Endothelial cell of umbilical vein (primary cell): ENCODE measurements at regions not wholly inside any gene's neighbourhood (a gene's known extent, or its start where the extent isn't known, plus 50 kb on each side); places are given as distances from the start of the nearest gene placed in this dataset.

Source experiments
- BruUV-seq: library from RNA; stranded (reverse); fragments of 400-500 nt; replicated peaks from 2 replicates; lab custom pipeline; 2021; lab: Mats Ljungman, UMichigan
- CTCF ChIA-PET: fragments of 300-600, 350-600 bp; sonication (Branson Sonifier 250); formaldehyde crosslinking; loops from one replicate; lab custom pipeline; 2021; ENCODE audit warnings: antibody characterized with exemption, inconsistent platforms; lab: Charles Lee
- POLR2A ChIA-PET: fragments of 300-600, 350-600 bp; sonication (Branson Sonifier 250); formaldehyde crosslinking; loops from one replicate; lab custom pipeline; 2021; ENCODE audit warnings: antibody characterized with exemption, inconsistent platforms; lab: Charles Lee
- DNase-seq: peaks from one replicate; pipeline ENCODE4 v3.0.0-alpha.2; 2011; ENCODE audit warnings: low read depth, low spot score
- FAIRE-seq: peaks from 2 replicates; lab custom pipeline; 2011; peaks lifted over from hg19 to GRCh38; lab: Jason Lieb, UNC
- H2AFZ ChIP-seq: 2 replicates; pipeline ENCODE4 v1.6.0; 2012; ENCODE audit warnings: low read depth, low read length, control low read depth, inconsistent platforms
- H3K27ac ChIP-seq: 2 replicates; pipeline ENCODE4 v1.5.1; 2011; ENCODE audit warnings: low read depth, mild to moderate bottlenecking, control low read depth, low read length, moderate library complexity; ENCODE audit not compliant: insufficient read depth
- H3K27me3 ChIP-seq, 2 experiments: 2 replicates each; pipeline versions ENCODE4 v1.6.0 to v1.6.1; 2011; ENCODE audit warnings: low read length in 2 of 2, mixed read lengths in 1 of 2; ENCODE audit not compliant: control insufficient read depth in 2 of 2, insufficient read depth in 2 of 2
- H3K36me3 ChIP-seq, 2 experiments: 2 replicates in 1 of 2; 3 replicates in 1 of 2; pipeline ENCODE4 v1.5.1; 2011; ENCODE audit warnings: low read length in 2 of 2, mild to moderate bottlenecking in 1 of 2, moderate library complexity in 1 of 2; ENCODE audit not compliant: control insufficient read depth in 2 of 2, insufficient read depth in 2 of 2; ENCODE audit errors: extremely low read depth in 1 of 2
- H3K4me1 ChIP-seq: 3 replicates; pipeline ENCODE4 v1.5.1; 2011; ENCODE audit warnings: mild to moderate bottlenecking, low read length; ENCODE audit not compliant: control insufficient read depth, insufficient read depth; ENCODE audit errors: extremely low read depth
- H3K4me2 ChIP-seq: 2 replicates; pipeline ENCODE4 v1.6.1; 2011; ENCODE audit warnings: low read length, control low read depth, mixed read lengths; ENCODE audit not compliant: insufficient read depth
- H3K4me3 ChIP-seq, 3 experiments: fragments of 200-600 bp in 1 of 3; sonication (generic), shearing (Covaris generic) in 1 of 3; replicated peaks in 1 of 3; 2 replicates each; pipeline ENCODE4 v1.5.1; 2011 to 2016; ENCODE audit warnings: control low read depth in 3 of 3, low read length in 3 of 3, mild to moderate bottlenecking in 2 of 3, inconsistent platforms in 1 of 3, low read depth in 1 of 3, moderate library complexity in 1 of 3; ENCODE audit not compliant: insufficient read depth in 1 of 3
- H3K79me2 ChIP-seq: 2 replicates; pipeline ENCODE4 v1.6.0; 2012; ENCODE audit warnings: low read length, inconsistent platforms; ENCODE audit not compliant: control insufficient read depth, insufficient read depth
- H3K9ac ChIP-seq: replicated peaks from 2 replicates; pipeline ENCODE3; 2011; ENCODE audit warnings: low read length, control low read depth; ENCODE audit not compliant: insufficient read depth; ENCODE audit errors: extremely low read depth
- H3K9me1 ChIP-seq: replicated peaks from 3 replicates; pipeline ENCODE4 v1.6.0; 2011; ENCODE audit warnings: mild to moderate bottlenecking, low read length; ENCODE audit not compliant: control insufficient read depth, insufficient read depth; ENCODE audit errors: extremely low read depth
- H3K9me3 ChIP-seq: replicated peaks from 2 replicates; pipeline ENCODE4 v1.5.1; 2012; ENCODE audit warnings: low read length, inconsistent platforms; ENCODE audit not compliant: control insufficient read depth, insufficient read depth
- H4K20me1 ChIP-seq: replicated peaks from 2 replicates; pipeline ENCODE3; 2011; ENCODE audit warnings: mild to moderate bottlenecking, low read length; ENCODE audit not compliant: control insufficient read depth, insufficient read depth; ENCODE audit errors: extremely low read depth
- EZH2 ChIP-seq: IDR thresholded peaks from 2 replicates; pipeline ENCODE4 v1.6.1; 2012; ENCODE audit warnings: borderline replicate concordance, low read depth, mild to moderate bottlenecking, moderate library complexity, low read length, inconsistent platforms; ENCODE audit not compliant: severe bottlenecking
- FOS ChIP-seq: IDR thresholded peaks from 2 replicates; pipeline ENCODE4 v1.6.1; 2011; ENCODE audit warnings: mild to moderate bottlenecking, low read length, moderate library complexity, borderline replicate concordance; ENCODE audit not compliant: insufficient read depth
- GATA2 ChIP-seq: IDR thresholded peaks from 2 replicates; pipeline ENCODE4 v1.7.0; 2011; ENCODE audit warnings: low read depth, mild to moderate bottlenecking, moderate library complexity, mixed read lengths, low read length; ENCODE audit not compliant: insufficient read length, insufficient read depth
- JUN ChIP-seq: IDR thresholded peaks from 2 replicates; pipeline ENCODE4 v1.6.1; 2011; ENCODE audit warnings: borderline replicate concordance, low read depth; ENCODE audit not compliant: insufficient read length, insufficient read depth
- MAX ChIP-seq: IDR thresholded peaks from 2 replicates; pipeline ENCODE4 v1.6.1; 2011; ENCODE audit not compliant: insufficient read depth, insufficient read length
- MYC ChIP-seq: IDR thresholded peaks from one replicate; pipeline ENCODE4 v1.6.1; 2011; ENCODE audit warnings: mild to moderate bottlenecking, low read depth, low read length
- POLR2A ChIP-seq: IDR thresholded peaks from 2 replicates; pipeline ENCODE4 v1.6.1; 2012; ENCODE audit warnings: low read depth, mild to moderate bottlenecking, control low read depth, low read length
- POLR2AphosphoS5 ChIP-seq: IDR thresholded peaks from 2 replicates; pipeline ENCODE4 v1.6.1; 2012; ENCODE audit warnings: low read depth, mild to moderate bottlenecking, control low read depth, low read length, moderate library complexity; ENCODE audit not compliant: insufficient read depth
- dilution Hi-C: fragments of 300-500 bp; cut with MboI; formaldehyde crosslinking; loops from one replicate; pipeline ENCODE4 v1.15.0; 2019; ENCODE audit warnings: low sequenced_read_pairs; ENCODE audit not compliant: extremely low pct_ligation_motif_present
- intact Hi-C: fragments of 100-400 bp; cut with micrococcal nuclease; formaldehyde crosslinking; loops from one replicate; pipeline ENCODE4 v1.10.0; 2022
- TF ChIP-seq, protein P1 (sequence below), 2 donors: IDR thresholded peaks; 1 replicate in 1 of 2; 2 replicates in 1 of 2; pipeline ENCODE4 v1.5.1; 2011; ENCODE audit warnings: low read length in 2 of 2, mild to moderate bottlenecking in 2 of 2, moderate library complexity in 2 of 2, control low read depth in 1 of 2, inconsistent platforms in 1 of 2, low read depth in 1 of 2; ENCODE audit not compliant: insufficient read depth in 1 of 2; ENCODE audit errors: extremely low read depth in 1 of 2

DNA sequence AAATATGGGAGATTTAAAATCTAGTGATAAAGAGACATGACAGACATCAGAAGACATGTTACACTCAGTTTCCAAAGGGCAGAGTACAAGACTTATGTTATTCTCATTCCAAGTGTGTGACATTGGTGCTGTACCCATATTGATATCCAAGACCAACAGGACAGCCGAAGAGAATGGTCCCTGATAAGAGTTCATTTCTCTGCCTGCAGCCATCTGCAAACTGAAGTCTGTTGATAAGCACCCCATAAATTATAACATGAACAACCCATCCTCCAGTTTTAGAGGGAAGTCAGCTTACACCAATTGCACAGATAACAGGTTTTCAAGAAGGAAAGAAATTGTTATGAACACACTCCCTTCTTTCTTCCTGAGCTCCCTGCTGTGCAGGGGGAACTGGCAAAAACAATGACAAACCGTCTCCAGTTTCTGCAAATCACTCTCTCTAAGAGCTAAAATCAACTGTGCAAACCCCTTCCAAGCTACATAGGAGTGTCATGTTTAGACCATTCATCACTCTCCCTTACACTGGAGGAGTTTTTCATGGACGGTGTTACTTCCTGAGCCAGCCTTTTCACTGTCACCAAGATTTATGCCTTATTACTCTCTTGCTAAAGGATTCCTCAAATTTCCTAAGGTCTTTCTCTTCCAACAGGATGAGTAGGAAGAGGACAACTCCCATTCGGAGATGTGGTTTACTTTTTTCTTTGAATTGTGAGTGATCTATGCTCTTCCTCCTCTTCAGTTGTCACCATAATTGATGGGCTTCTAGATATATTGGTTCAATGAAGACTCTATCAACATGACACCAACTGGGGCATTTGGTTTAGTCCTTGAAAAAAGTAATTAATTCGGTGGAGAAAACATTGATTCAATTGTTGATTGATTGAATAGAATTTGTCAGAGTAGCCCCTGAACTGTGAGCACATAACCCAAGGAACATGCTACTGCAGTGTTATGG is 80.3 kb upstream of the FAM171A1 start:
- ChIA-PET POLR2A (no interaction called here), CTCF (interaction anchor here (1.6 to 2.1 kb wide), 2 partner anchors 13 to 16 kb away, joined by 3 to 8 read pairs; no protein-coding TSS in a partner anchor)
- H3K9me1 ChIP-seq, result no peaks in the 10 kb centered on the region
- H3K27me3 ChIP-seq, result peaks cover 34 to 44% of the 10 kb centered on the region in 2 experiments
- no peak overlapping the region for H2AFZ ChIP-seq
- H3K4me3 ChIP-seq, result no peak overlapping the region
- no peak for TF ChIP-seq POLR2A
- TF ChIP-seq MAX, result no peak
- TF ChIP-seq MYC, result no peak
- no peak for TF ChIP-seq GATA2
- TF ChIP-seq EZH2, result no peak
- TF ChIP-seq FOS, result no peak
- TF ChIP-seq JUN, result no peak
- TF ChIP-seq, protein P1, sequence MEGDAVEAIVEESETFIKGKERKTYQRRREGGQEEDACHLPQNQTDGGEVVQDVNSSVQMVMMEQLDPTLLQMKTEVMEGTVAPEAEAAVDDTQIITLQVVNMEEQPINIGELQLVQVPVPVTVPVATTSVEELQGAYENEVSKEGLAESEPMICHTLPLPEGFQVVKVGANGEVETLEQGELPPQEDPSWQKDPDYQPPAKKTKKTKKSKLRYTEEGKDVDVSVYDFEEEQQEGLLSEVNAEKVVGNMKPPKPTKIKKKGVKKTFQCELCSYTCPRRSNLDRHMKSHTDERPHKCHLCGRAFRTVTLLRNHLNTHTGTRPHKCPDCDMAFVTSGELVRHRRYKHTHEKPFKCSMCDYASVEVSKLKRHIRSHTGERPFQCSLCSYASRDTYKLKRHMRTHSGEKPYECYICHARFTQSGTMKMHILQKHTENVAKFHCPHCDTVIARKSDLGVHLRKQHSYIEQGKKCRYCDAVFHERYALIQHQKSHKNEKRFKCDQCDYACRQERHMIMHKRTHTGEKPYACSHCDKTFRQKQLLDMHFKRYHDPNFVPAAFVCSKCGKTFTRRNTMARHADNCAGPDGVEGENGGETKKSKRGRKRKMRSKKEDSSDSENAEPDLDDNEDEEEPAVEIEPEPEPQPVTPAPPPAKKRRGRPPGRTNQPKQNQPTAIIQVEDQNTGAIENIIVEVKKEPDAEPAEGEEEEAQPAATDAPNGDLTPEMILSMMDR (IDR thresholded peaks at IDR 0.05; ENCODE audit: extremely low read depth in 1 of 2, insufficient read depth in 1 of 2, low read depth in 1 of 2, low read length in 2 of 2), result no peak
- TF ChIP-seq POLR2AphosphoS5, result no peak
- dilution Hi-C loops (no loop called here), intact Hi-C loops (no loop called here)
- DNase-seq (no peak), FAIRE-seq (no peak)
- no peak overlapping the region for H3K27ac ChIP-seq
- no peaks in the 10 kb centered on the region for H3K36me3 ChIP-seq
- no peaks in the 10 kb centered on the region for H3K4me1 ChIP-seq
- H4K20me1 ChIP-seq, result no peaks in the 10 kb centered on the region
- no TSS peak for BruUV-seq
- H3K9ac ChIP-seq, result no peak overlapping the region
- H3K79me2 ChIP-seq, result no peaks in the 10 kb centered on the region
- no peaks in the 10 kb centered on the region for H3K9me3 ChIP-seq
- no peak overlapping the region for H3K4me2 ChIP-seq
